ENCODE measurements at regions not wholly inside any gene's neighbourhood (a gene's known extent, or its start where the extent isn't known, plus 50 kb on each side); places are given as distances from the start of the nearest gene placed in this dataset.
"Not testable (repeated sequence)": the region's sequence is repeated elsewhere in the genome, so short reads cannot be mapped to it uniquely, and the experiment has no call there.

DNA sequence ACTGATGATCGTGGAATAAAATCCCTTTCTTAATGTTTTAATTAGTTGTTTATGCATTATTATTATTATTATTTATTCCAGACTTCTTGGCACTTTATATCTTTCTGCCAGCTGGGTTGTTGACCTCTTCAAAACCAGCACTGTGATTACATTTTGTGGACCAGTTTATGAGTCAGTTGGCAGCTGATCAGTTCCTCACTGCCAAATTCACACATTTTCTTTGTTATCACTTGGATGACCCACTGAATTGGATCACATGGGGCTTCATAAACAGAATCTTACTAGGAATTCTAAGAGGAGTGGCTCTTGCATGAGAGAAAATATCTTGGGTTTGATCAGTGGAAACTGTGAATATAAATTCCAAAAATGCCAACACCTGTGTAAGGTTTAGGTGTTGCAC is 321.8 kb upstream of the SPRED2 start:
- in situ Hi-C loops (cut with HindIII; ENCODE audit: low sequenced_read_pairs), result no loop called here

DNA sequence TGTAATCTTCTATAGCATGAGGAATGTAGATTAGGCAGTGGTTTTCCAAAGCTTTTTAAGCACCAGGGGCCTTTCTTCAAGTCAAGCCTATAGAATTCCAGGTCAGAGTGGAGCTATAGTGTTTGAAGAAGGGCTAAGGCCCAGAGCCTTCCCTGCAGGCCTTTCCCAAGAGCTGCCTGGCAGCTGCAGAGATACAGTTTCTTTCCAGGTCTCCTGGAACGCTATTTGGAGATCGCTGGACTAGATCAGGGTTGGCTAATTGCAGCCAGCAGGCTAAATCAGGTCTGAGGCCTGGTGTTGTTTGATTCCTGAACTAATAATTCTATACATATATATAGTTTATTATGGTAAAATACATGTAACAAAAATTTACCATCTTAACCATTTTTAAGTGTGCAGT is 319.0 kb upstream of the SPRED2 start:
- in situ Hi-C loops (cut with HindIII; ENCODE audit: low sequenced_read_pairs), result no loop called here

DNA sequence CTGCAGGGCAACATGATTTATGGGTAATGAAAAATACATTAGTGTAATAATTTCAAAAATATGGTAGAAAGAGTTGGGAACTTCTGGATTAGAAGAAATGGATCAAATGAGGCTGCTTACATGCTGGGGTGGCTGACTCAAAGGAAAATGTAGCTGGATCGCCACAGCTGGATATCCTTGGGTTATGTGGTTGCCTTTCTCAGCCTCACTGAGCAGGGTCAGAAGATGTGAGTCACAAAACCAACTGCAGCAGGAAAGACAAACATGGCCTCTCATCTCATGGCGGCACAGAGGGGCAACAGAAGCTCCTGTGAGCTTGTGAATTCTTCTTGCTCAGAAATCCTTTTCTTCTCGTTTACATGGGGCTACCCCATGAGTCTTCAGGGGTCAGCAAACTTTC is 317.1 kb upstream of the SPRED2 start:
- in situ Hi-C loops (cut with HindIII; ENCODE audit: low sequenced_read_pairs), result no loop called here

DNA sequence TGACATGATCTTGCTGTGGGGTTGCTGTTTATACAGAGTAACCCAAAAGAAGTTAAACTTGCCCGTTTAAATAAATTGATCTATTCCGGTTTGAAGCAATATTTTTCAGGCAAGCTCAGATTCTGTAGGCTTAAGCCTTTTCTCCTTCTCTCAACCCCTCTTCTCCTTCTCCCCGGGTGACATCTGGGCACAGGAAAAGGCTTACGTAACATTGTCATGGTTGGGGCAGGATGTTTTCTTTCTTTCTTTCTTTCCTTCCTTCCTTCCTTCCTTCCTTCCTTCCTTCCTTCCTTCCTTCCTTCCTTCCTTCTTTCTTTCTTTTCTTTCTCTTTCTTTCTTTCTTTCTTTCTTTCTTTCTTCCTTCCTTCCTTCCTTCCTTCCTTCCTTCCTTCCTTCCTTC is 315.5 kb upstream of the SPRED2 start:
- in situ Hi-C loops (cut with HindIII; ENCODE audit: low sequenced_read_pairs), result not testable (repeated sequence)

DNA sequence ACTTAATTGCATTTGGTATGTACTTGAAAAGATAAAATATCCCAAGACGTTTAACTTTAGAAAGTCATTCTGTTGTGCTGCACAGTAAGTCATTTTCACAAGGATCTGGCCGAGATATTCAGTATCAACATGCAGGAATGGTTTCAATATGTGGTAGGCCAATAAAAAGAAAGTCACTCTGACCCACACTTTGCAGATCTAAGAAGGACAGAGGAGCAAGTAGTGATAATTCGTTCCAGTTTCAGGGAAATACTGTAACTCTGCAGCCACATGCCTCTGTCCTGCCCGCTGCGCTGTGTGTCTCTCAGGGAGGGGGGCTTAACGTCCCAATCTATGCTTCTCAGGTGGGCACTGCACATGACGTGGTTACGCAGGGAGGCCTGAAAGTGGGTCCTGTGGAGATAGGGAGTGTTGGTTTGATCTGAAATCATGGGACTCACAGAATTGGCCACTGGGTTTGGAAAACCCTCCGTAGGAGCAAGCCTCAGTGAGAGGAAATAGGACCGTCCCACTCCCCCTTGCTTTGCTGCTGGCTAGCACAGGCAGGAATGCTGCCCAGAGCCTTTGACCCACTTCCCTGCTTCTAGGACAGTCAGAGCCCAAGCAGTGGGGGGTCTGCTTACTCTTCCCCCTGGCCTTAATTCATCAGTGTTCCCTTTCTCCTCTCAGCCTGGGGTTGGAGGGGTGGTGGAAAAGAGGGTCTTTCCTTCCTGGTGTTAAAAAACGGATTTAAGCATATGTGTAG is 314.7 kb upstream of the SPRED2 start:
- in situ Hi-C loops (cut with HindIII; ENCODE audit: low sequenced_read_pairs), result no loop called here

DNA sequence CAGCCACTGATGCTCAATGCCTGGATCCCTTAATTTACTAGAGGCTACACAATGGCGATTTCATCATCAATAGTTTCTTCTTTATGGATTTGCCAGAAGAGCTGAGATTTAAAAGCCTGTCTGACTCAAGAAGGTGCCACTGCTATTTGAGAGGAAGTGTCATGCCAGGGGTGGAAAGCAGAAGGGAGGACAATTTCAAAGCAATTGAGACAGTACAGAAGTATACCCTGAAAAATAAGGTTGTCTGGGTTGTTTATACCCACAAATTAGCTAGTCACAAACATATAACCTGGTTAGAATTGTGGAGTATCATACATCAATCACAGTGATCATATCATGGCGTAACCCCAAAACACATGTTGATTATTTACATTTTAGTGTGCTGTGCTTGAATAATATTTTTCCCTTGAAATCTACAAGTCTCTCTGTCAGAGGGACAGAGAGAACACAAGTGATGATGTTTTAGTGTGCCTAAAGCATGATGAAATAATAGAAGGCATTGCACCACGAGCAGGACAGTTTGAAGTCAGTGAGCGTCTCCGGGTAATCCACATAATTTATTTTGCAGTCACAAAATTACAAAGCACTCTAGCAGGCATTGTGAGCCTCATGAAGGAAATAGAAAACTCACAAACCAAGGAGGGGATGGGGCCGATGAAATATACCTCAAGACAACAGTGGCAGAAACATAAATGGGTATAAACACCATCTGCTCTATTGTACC is 312.2 kb upstream of the SPRED2 start:
- in situ Hi-C loops (cut with HindIII; ENCODE audit: low sequenced_read_pairs), result no loop called here

DNA sequence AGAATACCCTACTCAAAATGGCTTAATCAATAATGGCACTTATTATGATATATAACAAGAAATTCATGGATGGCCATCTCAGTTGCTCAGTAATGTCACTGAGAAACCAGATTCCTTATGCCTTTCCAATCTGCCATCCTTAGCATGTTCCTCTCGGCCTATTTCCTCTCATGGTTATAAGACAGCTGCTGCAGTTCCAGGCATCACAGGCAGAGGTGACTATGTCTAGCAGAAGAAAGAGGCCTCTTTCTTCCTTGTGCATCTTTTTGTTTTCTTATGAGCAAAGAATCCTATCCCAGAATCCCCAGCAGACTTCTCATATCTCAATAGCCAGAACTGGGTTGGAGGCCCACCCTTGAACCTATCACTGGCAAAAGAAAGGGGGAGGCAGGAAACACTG is 310.6 kb upstream of the SPRED2 start:
- in situ Hi-C loops (cut with HindIII; ENCODE audit: low sequenced_read_pairs), result no loop called here

DNA sequence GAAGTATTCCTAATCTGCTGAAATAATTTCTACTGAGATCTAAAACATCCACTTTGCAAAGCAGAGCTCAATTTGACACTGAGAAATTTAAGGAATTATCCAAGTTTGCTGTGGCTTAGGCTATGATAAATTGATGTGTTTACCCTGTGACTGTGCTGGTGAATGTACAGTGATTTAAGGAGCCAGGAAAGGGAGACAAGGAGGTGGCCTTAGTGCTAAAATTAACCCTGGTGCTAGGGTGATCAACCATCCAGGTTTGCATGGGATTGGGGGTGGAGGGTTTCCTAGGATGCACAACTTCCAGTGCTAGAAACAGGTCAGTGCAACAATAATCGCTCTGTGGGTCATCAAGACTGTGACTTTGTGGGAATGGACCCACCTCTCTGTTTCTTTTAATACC is 307.5 kb upstream of the SPRED2 start:
- in situ Hi-C loops (cut with HindIII; ENCODE audit: low sequenced_read_pairs), result no loop called here

DNA sequence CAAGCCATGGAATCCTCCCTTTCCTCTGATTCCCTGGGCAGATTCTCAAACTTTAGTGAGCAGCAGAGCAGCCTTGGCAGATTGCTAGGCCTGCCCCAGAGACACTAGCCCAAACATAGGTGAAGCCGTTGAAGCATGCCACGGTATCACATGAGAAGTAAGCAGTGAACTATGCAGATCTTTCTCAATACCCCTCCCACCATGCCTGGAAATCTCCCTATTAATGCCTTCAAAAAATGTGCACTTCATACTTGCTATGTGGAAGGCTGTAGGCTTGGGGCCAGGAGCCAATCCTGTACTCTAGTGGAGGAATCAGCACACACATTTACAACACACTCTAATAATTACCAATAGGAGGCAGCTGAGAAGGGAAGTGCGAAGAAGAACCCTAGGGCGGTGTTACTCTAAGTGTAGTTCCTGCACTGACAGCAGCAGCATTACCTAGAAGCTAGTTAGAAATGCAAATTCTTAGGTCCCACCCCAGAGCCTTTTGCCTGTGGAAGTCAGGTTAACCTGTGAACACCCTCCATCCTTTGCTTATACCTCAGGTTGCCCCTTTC is 305.1 kb upstream of the SPRED2 start:
- in situ Hi-C loops (cut with HindIII; ENCODE audit: low sequenced_read_pairs), result no loop called here

DNA sequence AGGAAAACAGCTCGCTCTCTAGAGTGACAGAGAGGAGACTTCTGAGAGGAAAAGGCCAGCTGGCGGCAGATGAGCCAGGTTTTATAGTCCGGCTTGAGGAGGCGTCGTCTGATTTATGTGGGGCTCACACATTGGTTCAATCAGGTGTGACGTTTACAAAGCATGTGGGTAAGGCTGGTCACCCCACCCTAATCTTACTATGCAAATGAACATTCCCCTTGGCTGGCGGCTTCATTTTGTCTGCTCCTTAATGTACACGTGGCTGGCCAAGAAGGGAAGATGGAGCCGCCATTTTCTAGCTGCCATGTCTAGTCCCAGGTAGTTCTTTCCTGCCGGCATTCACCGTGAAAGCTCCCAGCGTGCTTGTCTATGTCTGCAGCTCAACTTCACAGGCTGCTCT is 299.1 kb upstream of the SPRED2 start:
- in situ Hi-C loops (cut with HindIII; ENCODE audit: low sequenced_read_pairs), result loop anchor here (5.0 kb wide), 1 partner anchor 139 kb away; no protein-coding TSS in a partner anchor

DNA sequence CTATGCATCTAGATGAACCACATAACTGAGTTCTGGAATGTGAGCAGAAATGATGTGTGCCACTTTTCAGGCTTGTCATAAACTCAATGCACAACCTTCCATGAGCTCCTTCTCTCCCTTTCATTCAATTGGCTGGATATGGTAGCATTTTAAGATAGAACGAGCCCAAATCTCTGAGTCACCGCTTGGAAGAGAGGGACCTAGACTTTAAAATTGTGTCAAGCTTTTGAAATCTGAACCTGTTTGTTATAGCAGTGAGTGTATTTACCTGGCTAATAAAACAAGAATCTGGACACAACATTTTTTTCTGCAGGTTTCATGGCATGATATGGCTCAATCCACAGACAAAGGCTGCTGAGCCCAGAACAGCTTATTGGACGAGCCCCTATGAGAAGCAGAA is 297.8 kb upstream of the SPRED2 start:
- in situ Hi-C loops (cut with HindIII; ENCODE audit: low sequenced_read_pairs), result loop anchor here (5.0 kb wide), 1 partner anchor 138 kb away; no protein-coding TSS in a partner anchor

DNA sequence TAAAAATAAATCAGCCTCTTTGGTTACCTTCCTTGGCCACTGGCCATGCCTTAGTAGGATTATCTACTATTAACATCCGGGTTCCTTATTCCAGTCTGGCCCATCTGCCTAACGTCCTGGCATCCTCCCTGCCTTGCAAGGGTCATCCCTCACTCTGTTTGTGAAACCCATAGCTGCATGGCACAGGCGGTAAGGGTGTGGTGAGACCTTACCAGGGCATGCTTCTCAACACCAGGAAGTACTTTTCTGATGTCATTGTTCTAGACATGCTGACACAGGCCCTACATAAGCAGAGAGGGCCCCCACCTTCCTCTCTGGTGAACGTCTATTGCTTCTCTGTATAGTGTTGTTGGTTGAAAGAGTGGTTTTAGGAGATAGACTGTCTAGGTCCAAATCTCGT is 296.8 kb upstream of the SPRED2 start:
- in situ Hi-C loops (cut with HindIII; ENCODE audit: low sequenced_read_pairs), result no loop called here

DNA sequence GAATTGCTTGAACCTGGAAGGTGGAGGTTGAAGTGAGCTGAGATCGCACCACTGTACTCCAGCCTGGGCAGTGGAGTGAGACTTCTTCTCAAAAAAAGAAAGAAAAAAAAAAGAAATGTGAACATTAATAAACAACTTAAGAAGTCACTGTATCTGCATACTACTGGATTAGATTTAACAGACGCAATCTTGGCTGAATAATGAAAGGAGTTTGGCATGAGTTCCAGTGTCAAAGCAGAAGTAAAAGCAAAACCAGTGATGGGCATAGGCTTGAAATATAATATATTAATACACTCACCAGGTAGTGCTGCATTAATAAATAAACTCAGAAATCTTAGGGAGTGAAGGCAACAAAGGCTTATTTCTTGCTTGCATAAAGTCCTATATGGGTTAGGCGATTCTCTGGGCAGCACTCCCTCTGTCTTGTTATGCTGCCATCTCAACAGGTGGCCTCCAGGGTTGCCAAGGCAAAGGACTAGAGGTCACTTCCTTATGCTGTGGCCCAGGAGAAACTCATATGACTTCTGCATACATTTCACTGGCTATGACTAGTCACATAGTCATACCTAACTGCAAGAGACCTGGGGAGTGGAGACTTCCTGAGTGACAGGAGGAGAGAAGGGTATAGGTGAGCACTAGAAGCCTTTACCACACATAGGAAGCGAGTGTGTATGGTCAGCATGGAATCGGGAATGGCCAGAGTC is 296.2 kb upstream of the SPRED2 start:
- in situ Hi-C loops (cut with HindIII; ENCODE audit: low sequenced_read_pairs), result no loop called here

DNA sequence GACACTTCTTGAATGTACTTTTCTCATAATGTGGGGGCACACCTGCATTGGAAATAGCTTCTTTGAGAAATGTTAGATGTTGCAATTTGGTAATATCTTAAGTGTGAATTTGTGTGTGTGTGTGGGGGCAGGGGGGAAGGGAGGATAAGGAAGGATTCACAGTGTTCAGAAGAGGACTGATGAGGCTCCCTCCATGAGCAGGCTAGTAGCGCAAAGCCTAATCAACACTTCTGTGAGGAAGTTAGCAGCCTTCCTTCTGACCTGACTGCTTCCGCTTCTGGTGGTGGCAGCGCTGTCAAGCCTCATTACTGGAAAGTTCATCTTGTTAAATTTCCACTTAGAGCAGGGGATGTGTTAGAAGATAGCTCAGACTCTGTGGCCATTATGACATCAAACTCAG is 295.4 kb upstream of the SPRED2 start:
- in situ Hi-C loops (cut with HindIII; ENCODE audit: low sequenced_read_pairs), result no loop called here

DNA sequence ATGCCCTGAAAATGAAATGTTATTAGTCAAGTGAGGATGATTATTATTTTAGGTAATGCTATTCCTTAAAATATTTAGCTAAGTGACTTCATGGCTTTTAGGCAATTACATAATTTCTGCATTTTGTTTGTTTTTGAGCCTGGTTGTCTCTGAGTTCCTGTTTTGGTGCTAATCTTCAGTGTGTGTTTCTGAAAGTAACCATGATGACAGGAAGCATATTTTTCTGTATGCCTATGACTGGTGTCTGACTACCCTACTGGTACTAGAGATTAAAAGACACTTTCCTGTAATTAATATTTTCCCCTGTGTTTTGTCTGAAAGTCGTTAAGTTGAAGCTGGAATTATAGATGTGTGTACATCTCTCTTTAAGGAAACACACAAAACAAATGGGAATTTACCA is 295.0 kb upstream of the SPRED2 start:
- in situ Hi-C loops (cut with HindIII; ENCODE audit: low sequenced_read_pairs), result no loop called here

DNA sequence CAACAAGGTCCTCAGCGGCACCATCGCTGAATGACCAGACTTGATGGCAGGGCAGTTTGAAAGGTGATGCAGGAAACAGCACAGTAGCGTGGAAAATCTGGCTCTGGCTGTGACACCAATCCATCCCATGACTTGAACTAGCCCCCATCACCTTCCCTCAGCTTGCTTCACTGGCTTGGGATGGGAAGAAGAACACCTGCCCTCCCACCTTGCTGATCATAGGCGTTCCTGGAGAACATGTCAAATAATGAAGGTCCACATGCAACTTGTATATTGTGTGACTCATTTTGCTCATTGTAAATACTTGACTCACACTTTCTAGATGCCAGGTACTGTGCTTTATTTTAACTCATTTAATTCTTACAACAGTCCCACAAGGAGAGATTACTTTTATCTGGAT is 292.4 kb upstream of the SPRED2 start:
- in situ Hi-C loops (cut with HindIII; ENCODE audit: low sequenced_read_pairs), result no loop called here

DNA sequence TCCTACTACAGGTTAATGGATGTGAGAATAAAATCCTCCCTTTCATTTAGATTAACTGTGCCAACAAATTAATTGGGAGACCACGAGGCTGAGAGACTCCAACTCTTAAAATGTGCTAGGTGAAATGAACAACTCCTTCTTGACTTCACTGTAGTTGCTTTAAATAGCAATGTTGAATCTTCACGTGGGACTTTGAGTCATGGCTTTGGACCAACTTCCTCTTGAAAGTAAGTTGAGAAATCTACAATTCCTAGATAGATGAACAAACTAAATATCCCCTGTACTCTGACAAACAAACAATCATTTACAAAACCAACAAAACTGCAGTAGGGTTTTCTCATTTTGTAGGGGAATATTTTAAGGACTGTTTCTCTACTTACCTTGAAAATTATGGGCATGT is 291.9 kb upstream of the SPRED2 start:
- in situ Hi-C loops (cut with HindIII; ENCODE audit: low sequenced_read_pairs), result no loop called here

DNA sequence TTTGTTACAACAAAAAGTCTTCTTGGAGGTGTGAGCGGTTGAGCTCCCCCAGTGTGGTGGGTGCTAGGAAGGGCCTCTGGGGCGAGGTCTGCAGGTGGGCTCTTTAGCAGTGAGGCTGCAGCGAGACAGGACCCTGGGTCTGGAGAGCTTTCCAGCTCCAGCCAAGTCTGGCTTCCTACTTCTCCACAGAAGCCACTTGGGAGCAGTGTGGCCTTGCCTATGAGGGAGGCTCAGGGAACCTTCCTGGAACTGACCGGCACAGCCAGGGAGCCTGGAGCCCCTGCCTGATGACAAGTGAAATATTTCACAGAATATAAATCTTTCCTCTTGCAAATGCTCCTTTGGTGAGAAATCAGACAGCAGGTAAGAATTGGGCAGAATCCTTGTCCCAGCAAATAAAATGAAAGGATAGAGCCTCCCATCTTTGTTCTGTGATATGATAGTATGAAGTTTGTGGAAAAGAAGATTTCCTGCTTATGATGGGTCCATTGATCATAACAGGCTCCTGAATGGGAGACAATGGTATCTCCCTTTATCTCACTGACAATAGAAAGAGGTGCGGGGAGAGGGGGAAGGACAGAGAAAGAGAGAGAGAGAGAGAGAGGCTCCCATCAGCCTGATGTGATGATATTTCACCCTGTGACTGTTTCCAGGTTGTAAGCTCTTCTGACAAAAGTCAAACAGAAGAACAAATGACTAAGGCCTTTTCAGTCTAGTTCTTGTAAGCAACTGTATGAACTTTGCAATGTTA is 289.8 kb upstream of the SPRED2 start:
- in situ Hi-C loops (cut with HindIII; ENCODE audit: low sequenced_read_pairs), result no loop called here

DNA sequence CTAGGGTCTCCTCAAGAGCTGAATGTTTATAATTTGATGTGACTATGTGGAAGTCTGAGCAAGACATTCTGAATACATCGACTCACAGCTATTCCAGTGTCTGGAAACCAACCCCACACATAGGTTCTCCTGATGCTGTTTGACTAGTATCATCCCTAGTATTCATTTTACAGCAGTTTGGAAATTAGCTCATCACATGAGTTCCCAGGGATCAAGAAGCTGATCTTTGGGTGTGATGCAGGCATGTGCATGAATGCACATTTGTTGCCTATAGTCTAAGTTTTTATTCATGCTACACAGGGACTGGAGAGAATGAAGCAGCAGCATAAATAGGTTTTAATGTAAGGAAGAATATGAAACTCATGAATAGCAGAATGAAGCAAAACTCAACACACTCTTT is 284.3 kb upstream of the SPRED2 start:
- in situ Hi-C loops (cut with HindIII; ENCODE audit: low sequenced_read_pairs), result loop anchor here (5.0 kb wide), 1 partner anchor 41 kb away; no protein-coding TSS in a partner anchor

DNA sequence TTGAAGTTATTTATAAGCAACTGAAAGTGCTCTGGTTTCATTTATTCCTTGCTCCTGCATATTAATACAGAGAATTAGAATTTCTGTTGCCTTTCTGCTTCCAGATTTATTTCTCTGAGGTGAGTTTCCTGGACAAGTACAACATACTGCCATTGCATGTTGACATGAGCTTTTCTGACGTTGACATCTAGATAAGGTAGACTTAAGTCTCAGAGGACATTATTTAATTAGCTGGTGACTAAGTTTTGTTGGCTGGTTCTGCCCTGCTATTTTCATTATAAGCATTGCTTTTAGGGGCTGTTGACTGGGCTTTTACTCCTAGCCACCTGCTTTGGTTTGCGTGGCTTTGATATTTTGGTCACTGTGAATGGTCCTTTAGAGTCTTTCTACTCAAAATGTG is 282.9 kb upstream of the SPRED2 start:
- in situ Hi-C loops (cut with HindIII; ENCODE audit: low sequenced_read_pairs), result loop anchor here (5.0 kb wide), 1 partner anchor 42 kb away; no protein-coding TSS in a partner anchor

DNA sequence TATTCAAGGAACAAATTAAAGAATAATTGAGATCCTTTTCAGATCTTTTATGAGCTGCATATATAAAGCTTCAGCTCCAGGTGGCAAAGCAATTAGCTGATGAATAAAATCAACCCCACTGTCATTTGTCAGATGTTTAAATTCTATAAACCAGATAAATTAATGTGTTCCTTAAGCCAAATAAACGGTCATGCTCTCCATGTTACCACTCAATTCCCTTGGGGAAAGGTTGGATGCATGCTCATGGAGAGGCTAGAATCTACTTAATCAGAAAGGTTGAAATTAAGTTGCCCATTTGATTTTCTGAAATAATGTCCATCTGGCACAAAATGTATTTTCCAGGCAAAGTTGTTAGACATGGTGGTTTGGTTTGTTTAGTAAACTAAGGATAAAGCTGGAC is 282.5 kb upstream of the SPRED2 start:
- in situ Hi-C loops (cut with HindIII; ENCODE audit: low sequenced_read_pairs), result loop anchor here (5.0 kb wide), 1 partner anchor 42 kb away; no protein-coding TSS in a partner anchor

Measured in DLD1 (cell line).